ENCODE measurements at regions not wholly inside any gene's neighbourhood (a gene's known extent, or its start where the extent isn't known, plus 50 kb on each side); places are given as distances from the start of the nearest gene placed in this dataset.

GRCh38 chr7:3105856-3106255 lies 62.2 kb upstream of the CARD11 start:
- no peak overlapping the region for H3K9ac ChIP-seq (ENCODE audit: control insufficient read depth, extremely low read depth, insufficient read depth, low read length)
- no peak overlapping the region for H3K4me3 ChIP-seq (ENCODE audit: control insufficient read depth in 2 of 3, extremely low read depth in 1 of 3, insufficient read depth in 2 of 3, low read depth in 1 of 3, low read length in 3 of 3)
- H3K36me3 ChIP-seq (ENCODE audit: control insufficient read depth in 2 of 2, extremely low read depth in 1 of 2, insufficient read depth in 2 of 2, low read length in 2 of 2) = no peaks in the 10 kb centered on the region
- no peaks in the 10 kb centered on the region for H3K27me3 ChIP-seq (ENCODE audit: control insufficient read depth, extremely low read depth, insufficient read depth, low read length)
- H2AFZ ChIP-seq (ENCODE audit: control insufficient read depth, low read length) = no peak overlapping the region
- no peak for FAIRE-seq
- H4K20me1 ChIP-seq (ENCODE audit: control insufficient read depth, extremely low read depth, insufficient read depth, low read length) = no peaks in the 10 kb centered on the region
- H3K9me1 ChIP-seq (ENCODE audit: control insufficient read depth, extremely low read depth, insufficient read depth, low read length) = no peaks in the 10 kb centered on the region
- no peaks in the 10 kb centered on the region for H3K9me3 ChIP-seq (ENCODE audit: control insufficient read depth, low read depth, low read length)
- H3K79me2 ChIP-seq (ENCODE audit: control insufficient read depth, insufficient read depth, low read length) = no peaks in the 10 kb centered on the region
- TF ChIP-seq CTCF (optimal IDR thresholded peaks at IDR 0.05 in 1 of 3, IDR thresholded peaks at IDR 0.05 in 1 of 3, conservative IDR thresholded peaks at IDR 0.05 in 1 of 3; ENCODE audit: extremely low read depth in 1 of 3, insufficient read depth in 2 of 3, low read length in 3 of 3) = no peak
- no peak for TF ChIP-seq EZH2 (IDR thresholded peaks at IDR 0.05; ENCODE audit: low read length)
- no peak overlapping the region for H3K27ac ChIP-seq (ENCODE audit: control insufficient read depth, insufficient read depth, low read length)
- H3K4me2 ChIP-seq (ENCODE audit: control insufficient read depth, extremely low read depth, insufficient read depth, low read depth, low read length) = no peak overlapping the region
- dilution Hi-C loops (cut with MboI; ENCODE audit: extremely low pct_ligation_motif_present, low sequenced_read_pairs) = no loop called here
- H3K4me1 ChIP-seq (ENCODE audit: control insufficient read depth, extremely low read depth, insufficient read depth, low read length) = no peaks in the 10 kb centered on the region
- DNase-seq (ENCODE audit: low read depth, low spot score) = no peak

- Histone ChIP-seq H3K4me2 (ENCODE audit: control insufficient read depth, extremely low read depth, insufficient read depth, low read depth, low read length) (no peak overlapping the region), H4K20me1 (ENCODE audit: control insufficient read depth, extremely low read depth, insufficient read depth, low read length) (no peaks in the 10 kb centered on the region), H3K9me1 (ENCODE audit: control insufficient read depth, extremely low read depth, insufficient read depth, low read length) (no peaks in the 10 kb centered on the region), H3K27me3 (ENCODE audit: control insufficient read depth, extremely low read depth, insufficient read depth, low read length) (no peaks in the 10 kb centered on the region), H2AFZ (ENCODE audit: control insufficient read depth, low read length) (no peak overlapping the region), H3K36me3 (ENCODE audit: control insufficient read depth in 2 of 2, extremely low read depth in 1 of 2, insufficient read depth in 2 of 2, low read length in 2 of 2) (no peaks in the 10 kb centered on the region), H3K27ac (ENCODE audit: control insufficient read depth, insufficient read depth, low read length) (no peak overlapping the region), H3K9me3 (ENCODE audit: control insufficient read depth, low read depth, low read length) (no peaks in the 10 kb centered on the region), H3K4me1 (ENCODE audit: control insufficient read depth, extremely low read depth, insufficient read depth, low read length) (no peaks in the 10 kb centered on the region), H3K9ac (ENCODE audit: control insufficient read depth, extremely low read depth, insufficient read depth, low read length) (no peak overlapping the region), H3K4me3 (ENCODE audit: control insufficient read depth in 2 of 3, extremely low read depth in 1 of 3, insufficient read depth in 2 of 3, low read depth in 1 of 3, low read length in 3 of 3) (no peak overlapping the region), H3K79me2 (ENCODE audit: control insufficient read depth, insufficient read depth, low read length) (no peaks in the 10 kb centered on the region)
- DNase-seq (ENCODE audit: low read depth, low spot score) (no peak), FAIRE-seq (no peak)
- dilution Hi-C loops (cut with MboI; ENCODE audit: extremely low pct_ligation_motif_present, low sequenced_read_pairs) = no loop called here
- TF ChIP-seq EZH2 (IDR thresholded peaks at IDR 0.05; ENCODE audit: low read length) (no peak), CTCF (optimal IDR thresholded peaks at IDR 0.05 in 1 of 3, IDR thresholded peaks at IDR 0.05 in 1 of 3, conservative IDR thresholded peaks at IDR 0.05 in 1 of 3; ENCODE audit: extremely low read depth in 1 of 3, insufficient read depth in 2 of 3, low read length in 3 of 3) (no peak)
These were observed 62.7 kb upstream of the CARD11 start for GRCh38 chr7:3106361-3106826.

Data from keratinocyte (primary cell).